ENCODE measurements at regions not wholly inside any gene's neighbourhood (a gene's known extent, or its start where the extent isn't known, plus 50 kb on each side); places are given as distances from the start of the nearest gene placed in this dataset.

- no peak overlapping the region for H3K27ac ChIP-seq (replicated peaks; ENCODE audit: low read length)
- no CpG with 5 or more reads among the region's 4 CpGs for WGBS, 2 donors (ENCODE audit: extremely low coverage in 2 of 2, insufficient read length in 2 of 2, insufficient replicate concordance in 1 of 2)
- H3K79me1 ChIP-seq (ENCODE audit: low read depth, low read length): no peaks in the 10 kb centered on the region
- no peak overlapping the region for H3K4me2 ChIP-seq (ENCODE audit: insufficient read depth, low read length, poor library complexity, severe bottlenecking)
- H2BK15ac ChIP-seq (ENCODE audit: low read length): no peak overlapping the region
- no peak overlapping the region for H3K9ac ChIP-seq (ENCODE audit: low read depth, low read length, poor library complexity)
- no peak overlapping the region for H4K8ac ChIP-seq (ENCODE audit: low read depth, low read length)
- no peak overlapping the region for H3K14ac ChIP-seq (ENCODE audit: low read length)
- no peaks in the 10 kb centered on the region for H3K36me3 ChIP-seq (replicated peaks in 1 of 2; ENCODE audit: control insufficient read depth in 2 of 2, insufficient read depth in 2 of 2, low read length in 2 of 2)
- no peaks in the 10 kb centered on the region for H3K27me3 ChIP-seq (ENCODE audit: control insufficient read depth in 3 of 3, insufficient read depth in 3 of 3, low read depth in 1 of 3, low read length in 3 of 3)
- no peak for DNase-seq (ENCODE audit: low spot score)
- no peaks in the 10 kb centered on the region for H3K4me1 ChIP-seq (ENCODE audit: control insufficient read depth in 2 of 2, insufficient read depth in 1 of 2, low read depth in 1 of 2, low read length in 2 of 2)
- H2BK12ac ChIP-seq (ENCODE audit: low read length): no peak overlapping the region
- H3K4ac ChIP-seq (ENCODE audit: low read length): no peak overlapping the region
- no peak overlapping the region for H3K18ac ChIP-seq (ENCODE audit: low read length)
- H2BK5ac ChIP-seq (ENCODE audit: low read length): no peak overlapping the region
- H3K4me3 ChIP-seq (ENCODE audit: low read length in 2 of 2): no peak overlapping the region
- no peak overlapping the region for H3K23ac ChIP-seq (ENCODE audit: low read depth, low read length, poor library complexity)
- H3K9me3 ChIP-seq (replicated peaks in 1 of 2; ENCODE audit: control insufficient read depth in 2 of 2, insufficient read depth in 1 of 2, low read depth in 1 of 2, low read length in 2 of 2): no peaks in the 10 kb centered on the region
- no peak overlapping the region for H2BK120ac ChIP-seq (ENCODE audit: low read depth, low read length)
- H2AFZ ChIP-seq (ENCODE audit: low read length): no peak overlapping the region
- H4K91ac ChIP-seq (ENCODE audit: low read depth, low read length, poor library complexity): no peak overlapping the region
- no peak overlapping the region for H2AK5ac ChIP-seq (ENCODE audit: low read depth, low read length)
Measured at GRCh38 chr2:60629801-60630385, 76.4 kb upstream of the BCL11A start.

- no peak overlapping the region for H3K18ac ChIP-seq (ENCODE audit: low read length)
- no peaks in the 10 kb centered on the region for H3K36me3 ChIP-seq (replicated peaks in 1 of 2; ENCODE audit: control insufficient read depth in 2 of 2, insufficient read depth in 2 of 2, low read length in 2 of 2)
- H3K4me2 ChIP-seq (ENCODE audit: insufficient read depth, low read length, poor library complexity, severe bottlenecking): no peak overlapping the region
- H3K9ac ChIP-seq (ENCODE audit: low read depth, low read length, poor library complexity): no peak overlapping the region
- H3K4ac ChIP-seq (ENCODE audit: low read length): no peak overlapping the region
- no peak overlapping the region for H3K23ac ChIP-seq (ENCODE audit: low read depth, low read length, poor library complexity)
- no peaks in the 10 kb centered on the region for H3K4me1 ChIP-seq (ENCODE audit: control insufficient read depth in 2 of 2, insufficient read depth in 1 of 2, low read depth in 1 of 2, low read length in 2 of 2)
- DNase-seq (ENCODE audit: low spot score): no peak
- H3K79me1 ChIP-seq (ENCODE audit: low read depth, low read length): no peaks in the 10 kb centered on the region
- H2AFZ ChIP-seq (ENCODE audit: low read length): no peak overlapping the region
- no peaks in the 10 kb centered on the region for H3K27me3 ChIP-seq (ENCODE audit: control insufficient read depth in 3 of 3, insufficient read depth in 3 of 3, low read depth in 1 of 3, low read length in 3 of 3)
- no peak overlapping the region for H4K8ac ChIP-seq (ENCODE audit: low read depth, low read length)
- no peak overlapping the region for H2BK120ac ChIP-seq (ENCODE audit: low read depth, low read length)
- H3K27ac ChIP-seq (replicated peaks; ENCODE audit: low read length): no peak overlapping the region
- H2BK5ac ChIP-seq (ENCODE audit: low read length): no peak overlapping the region
- no peak overlapping the region for H3K4me3 ChIP-seq (ENCODE audit: low read length in 2 of 2)
- no CpG with 5 or more reads among the region's 5 CpGs for WGBS, 2 donors (ENCODE audit: extremely low coverage in 2 of 2, insufficient read length in 2 of 2, insufficient replicate concordance in 1 of 2)
- no peak overlapping the region for H2AK5ac ChIP-seq (ENCODE audit: low read depth, low read length)
- no peaks in the 10 kb centered on the region for H3K9me3 ChIP-seq (replicated peaks in 1 of 2; ENCODE audit: control insufficient read depth in 2 of 2, insufficient read depth in 1 of 2, low read depth in 1 of 2, low read length in 2 of 2)
- H3K14ac ChIP-seq (ENCODE audit: low read length): no peak overlapping the region
- no peak overlapping the region for H2BK12ac ChIP-seq (ENCODE audit: low read length)
- H2BK15ac ChIP-seq (ENCODE audit: low read length): no peak overlapping the region
- no peak overlapping the region for H4K91ac ChIP-seq (ENCODE audit: low read depth, low read length, poor library complexity)
Measured at GRCh38 chr2:60633615-60634014, 80.2 kb upstream of the BCL11A start.

GRCh38 chr2:60634438-60634837, 81.0 kb upstream of the BCL11A start:
- Histone ChIP-seq H3K4ac (ENCODE audit: low read length) (no peak overlapping the region), H3K9me3 (replicated peaks in 1 of 2; ENCODE audit: control insufficient read depth in 2 of 2, insufficient read depth in 1 of 2, low read depth in 1 of 2, low read length in 2 of 2) (no peaks in the 10 kb centered on the region), H2AK5ac (ENCODE audit: low read depth, low read length) (no peak overlapping the region), H3K9ac (ENCODE audit: low read depth, low read length, poor library complexity) (no peak overlapping the region), H2AFZ (ENCODE audit: low read length) (no peak overlapping the region), H3K27me3 (ENCODE audit: control insufficient read depth in 3 of 3, insufficient read depth in 3 of 3, low read depth in 1 of 3, low read length in 3 of 3) (no peaks in the 10 kb centered on the region), H3K4me2 (ENCODE audit: insufficient read depth, low read length, poor library complexity, severe bottlenecking) (no peak overlapping the region), H2BK5ac (ENCODE audit: low read length) (no peak overlapping the region), H3K14ac (ENCODE audit: low read length) (no peak overlapping the region), H2BK12ac (ENCODE audit: low read length) (no peak overlapping the region), H3K4me1 (ENCODE audit: control insufficient read depth in 2 of 2, insufficient read depth in 1 of 2, low read depth in 1 of 2, low read length in 2 of 2) (no peaks in the 10 kb centered on the region), H3K18ac (ENCODE audit: low read length) (no peak overlapping the region), H3K79me1 (ENCODE audit: low read depth, low read length) (no peaks in the 10 kb centered on the region), H2BK15ac (ENCODE audit: low read length) (no peak overlapping the region), H3K23ac (ENCODE audit: low read depth, low read length, poor library complexity) (no peak overlapping the region), H4K91ac (ENCODE audit: low read depth, low read length, poor library complexity) (no peak overlapping the region), H2BK120ac (ENCODE audit: low read depth, low read length) (no peak overlapping the region), H3K4me3 (ENCODE audit: low read length in 2 of 2) (no peak overlapping the region), H4K8ac (ENCODE audit: low read depth, low read length) (no peak overlapping the region), H3K27ac (replicated peaks; ENCODE audit: low read length) (no peak overlapping the region), H3K36me3 (replicated peaks in 1 of 2; ENCODE audit: control insufficient read depth in 2 of 2, insufficient read depth in 2 of 2, low read length in 2 of 2) (no peaks in the 10 kb centered on the region)
- no peak for DNase-seq (ENCODE audit: low spot score)
- WGBS, 2 donors (ENCODE audit: extremely low coverage in 2 of 2, insufficient read length in 2 of 2, insufficient replicate concordance in 1 of 2): no CpG with 5 or more reads among the region's 1 CpG

GRCh38 chr2:60641811-60642788, 88.6 kb upstream of the BCL11A start:
- no peak overlapping the region for H4K91ac ChIP-seq (ENCODE audit: low read depth, low read length, poor library complexity)
- no peak overlapping the region for H2BK15ac ChIP-seq (ENCODE audit: low read length)
- no peak overlapping the region for H3K4me2 ChIP-seq (ENCODE audit: insufficient read depth, low read length, poor library complexity, severe bottlenecking)
- H2AFZ ChIP-seq (ENCODE audit: low read length): no peak overlapping the region
- no peak overlapping the region for H2AK5ac ChIP-seq (ENCODE audit: low read depth, low read length)
- no peak overlapping the region for H3K23ac ChIP-seq (ENCODE audit: low read depth, low read length, poor library complexity)
- no peak overlapping the region for H3K18ac ChIP-seq (ENCODE audit: low read length)
- no peak overlapping the region for H2BK5ac ChIP-seq (ENCODE audit: low read length)
- WGBS, 2 donors (ENCODE audit: extremely low coverage in 2 of 2, insufficient read length in 2 of 2, insufficient replicate concordance in 1 of 2): no CpG with 5 or more reads among the region's 6 CpGs
- H3K27ac ChIP-seq (replicated peaks; ENCODE audit: low read length): no peak overlapping the region
- DNase-seq (ENCODE audit: low spot score): peak; percentile 49
- no peak overlapping the region for H3K4me3 ChIP-seq (ENCODE audit: low read length in 2 of 2)
- no peaks in the 10 kb centered on the region for H3K4me1 ChIP-seq (ENCODE audit: control insufficient read depth in 2 of 2, insufficient read depth in 1 of 2, low read depth in 1 of 2, low read length in 2 of 2)
- no peak overlapping the region for H4K8ac ChIP-seq (ENCODE audit: low read depth, low read length)
- H3K36me3 ChIP-seq (replicated peaks in 1 of 2; ENCODE audit: control insufficient read depth in 2 of 2, insufficient read depth in 2 of 2, low read length in 2 of 2): no peaks in the 10 kb centered on the region
- H3K9ac ChIP-seq (ENCODE audit: low read depth, low read length, poor library complexity): no peak overlapping the region
- H3K79me1 ChIP-seq (ENCODE audit: low read depth, low read length): no peaks in the 10 kb centered on the region
- H3K27me3 ChIP-seq (ENCODE audit: control insufficient read depth in 3 of 3, insufficient read depth in 3 of 3, low read depth in 1 of 3, low read length in 3 of 3): peaks cover 0 to 3% (median 0%) of the 10 kb centered on the region in 3 experiments
- no peak overlapping the region for H2BK12ac ChIP-seq (ENCODE audit: low read length)
- no peaks in the 10 kb centered on the region for H3K9me3 ChIP-seq (replicated peaks in 1 of 2; ENCODE audit: control insufficient read depth in 2 of 2, insufficient read depth in 1 of 2, low read depth in 1 of 2, low read length in 2 of 2)
- no peak overlapping the region for H3K14ac ChIP-seq (ENCODE audit: low read length)
- H3K4ac ChIP-seq (ENCODE audit: low read length): no peak overlapping the region
- no peak overlapping the region for H2BK120ac ChIP-seq (ENCODE audit: low read depth, low read length)

Measured in neuronal stem cell (in vitro differentiated cells).